ENCODE measurements at regions not wholly inside any gene's neighbourhood (a gene's known extent, or its start where the extent isn't known, plus 50 kb on each side); places are given as distances from the start of the nearest gene placed in this dataset.

DNA sequence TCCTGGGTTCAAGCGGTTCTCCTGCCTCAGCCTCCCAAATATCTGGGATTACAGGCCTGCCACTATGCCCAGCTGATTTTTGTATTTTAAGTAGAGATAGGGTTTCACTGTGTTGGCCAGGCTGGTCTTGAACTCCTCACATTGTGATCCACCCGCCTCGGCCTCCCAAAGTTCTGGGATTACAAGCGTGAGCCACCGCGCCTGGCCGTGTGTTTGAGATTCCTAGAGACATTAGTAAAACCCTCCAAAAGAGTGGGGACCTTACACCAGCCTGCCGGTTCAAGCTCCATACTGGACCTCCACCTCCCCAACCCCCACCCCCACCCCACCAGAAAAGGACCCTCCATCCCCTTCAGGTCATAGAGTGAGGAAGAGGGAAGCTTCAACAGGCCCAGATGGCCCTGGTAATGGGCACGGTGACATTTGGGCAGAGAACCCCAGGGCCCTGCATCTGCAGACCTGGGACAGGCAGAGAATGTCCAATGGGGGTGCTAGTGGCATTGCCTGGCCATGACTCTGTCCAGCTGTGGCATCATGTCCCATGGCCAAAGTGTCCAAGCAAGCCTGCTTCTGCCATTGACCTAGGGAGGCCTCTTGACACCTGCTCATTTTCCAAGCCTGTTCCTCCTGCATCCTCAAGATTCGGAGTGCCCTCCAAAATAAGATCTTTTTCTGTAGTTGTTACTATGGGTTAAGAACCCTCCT, 108.9 kb upstream of the KLF13 start:
- Histone ChIP-seq H2AFZ (ENCODE audit: low read depth, low read length) (no peak overlapping the region), H3K36me3 (ENCODE audit: insufficient read depth, low read length) (no peaks in the 10 kb centered on the region), H3K9me2 (ENCODE audit: insufficient read depth, low read length) (no peaks in the 10 kb centered on the region), H3K27me3 (ENCODE audit: insufficient read depth, low read depth, low read length) (no peaks in the 10 kb centered on the region), H3K9me3 (ENCODE audit: low read length) (no peaks in the 10 kb centered on the region), H3K4me3 (ENCODE audit: low read length) (no peak overlapping the region), H4K20me1 (ENCODE audit: insufficient read depth) (no peaks in the 10 kb centered on the region), H3K27ac (ENCODE audit: low read length) (no peak overlapping the region), H3K79me2 (replicated peaks; ENCODE audit: insufficient read depth, low read length) (no peaks in the 10 kb centered on the region), H3F3A (ENCODE audit: insufficient read depth, low read length, poor library complexity, severe bottlenecking) (no peaks in the 10 kb centered on the region), H3K4me2 (ENCODE audit: low read length) (no peak overlapping the region), H3K9ac (ENCODE audit: low read length) (no peak overlapping the region)
- no peak for TF ChIP-seq POLR2AphosphoS5 (IDR thresholded peaks at IDR 0.05)
- no peak for TF ChIP-seq MXI1 (conservative IDR thresholded peaks at IDR 0.05; ENCODE audit: poor library complexity, severe bottlenecking)
- TF ChIP-seq EZH2 (IDR thresholded peaks at IDR 0.05; ENCODE audit: borderline replicate concordance, insufficient read depth, low read length, poor library complexity, severe bottlenecking) = no peak
- no peak for TF ChIP-seq SMC3 (conservative IDR thresholded peaks at IDR 0.05; ENCODE audit: poor library complexity)
- TF ChIP-seq, protein P1, sequence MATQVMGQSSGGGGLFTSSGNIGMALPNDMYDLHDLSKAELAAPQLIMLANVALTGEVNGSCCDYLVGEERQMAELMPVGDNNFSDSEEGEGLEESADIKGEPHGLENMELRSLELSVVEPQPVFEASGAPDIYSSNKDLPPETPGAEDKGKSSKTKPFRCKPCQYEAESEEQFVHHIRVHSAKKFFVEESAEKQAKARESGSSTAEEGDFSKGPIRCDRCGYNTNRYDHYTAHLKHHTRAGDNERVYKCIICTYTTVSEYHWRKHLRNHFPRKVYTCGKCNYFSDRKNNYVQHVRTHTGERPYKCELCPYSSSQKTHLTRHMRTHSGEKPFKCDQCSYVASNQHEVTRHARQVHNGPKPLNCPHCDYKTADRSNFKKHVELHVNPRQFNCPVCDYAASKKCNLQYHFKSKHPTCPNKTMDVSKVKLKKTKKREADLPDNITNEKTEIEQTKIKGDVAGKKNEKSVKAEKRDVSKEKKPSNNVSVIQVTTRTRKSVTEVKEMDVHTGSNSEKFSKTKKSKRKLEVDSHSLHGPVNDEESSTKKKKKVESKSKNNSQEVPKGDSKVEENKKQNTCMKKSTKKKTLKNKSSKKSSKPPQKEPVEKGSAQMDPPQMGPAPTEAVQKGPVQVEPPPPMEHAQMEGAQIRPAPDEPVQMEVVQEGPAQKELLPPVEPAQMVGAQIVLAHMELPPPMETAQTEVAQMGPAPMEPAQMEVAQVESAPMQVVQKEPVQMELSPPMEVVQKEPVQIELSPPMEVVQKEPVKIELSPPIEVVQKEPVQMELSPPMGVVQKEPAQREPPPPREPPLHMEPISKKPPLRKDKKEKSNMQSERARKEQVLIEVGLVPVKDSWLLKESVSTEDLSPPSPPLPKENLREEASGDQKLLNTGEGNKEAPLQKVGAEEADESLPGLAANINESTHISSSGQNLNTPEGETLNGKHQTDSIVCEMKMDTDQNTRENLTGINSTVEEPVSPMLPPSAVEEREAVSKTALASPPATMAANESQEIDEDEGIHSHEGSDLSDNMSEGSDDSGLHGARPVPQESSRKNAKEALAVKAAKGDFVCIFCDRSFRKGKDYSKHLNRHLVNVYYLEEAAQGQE (IDR thresholded peaks at IDR 0.05; ENCODE audit: borderline replicate concordance) = no peak
- TF ChIP-seq RAD21 (conservative IDR thresholded peaks at IDR 0.05) = no peak
- no peak for TF ChIP-seq TAF1 (IDR thresholded peaks at IDR 0.05; ENCODE audit: low read depth)
- no peak for TF ChIP-seq EP300 (conservative IDR thresholded peaks at IDR 0.05; ENCODE audit: poor library complexity, severe bottlenecking)
- TF ChIP-seq, protein P2, sequence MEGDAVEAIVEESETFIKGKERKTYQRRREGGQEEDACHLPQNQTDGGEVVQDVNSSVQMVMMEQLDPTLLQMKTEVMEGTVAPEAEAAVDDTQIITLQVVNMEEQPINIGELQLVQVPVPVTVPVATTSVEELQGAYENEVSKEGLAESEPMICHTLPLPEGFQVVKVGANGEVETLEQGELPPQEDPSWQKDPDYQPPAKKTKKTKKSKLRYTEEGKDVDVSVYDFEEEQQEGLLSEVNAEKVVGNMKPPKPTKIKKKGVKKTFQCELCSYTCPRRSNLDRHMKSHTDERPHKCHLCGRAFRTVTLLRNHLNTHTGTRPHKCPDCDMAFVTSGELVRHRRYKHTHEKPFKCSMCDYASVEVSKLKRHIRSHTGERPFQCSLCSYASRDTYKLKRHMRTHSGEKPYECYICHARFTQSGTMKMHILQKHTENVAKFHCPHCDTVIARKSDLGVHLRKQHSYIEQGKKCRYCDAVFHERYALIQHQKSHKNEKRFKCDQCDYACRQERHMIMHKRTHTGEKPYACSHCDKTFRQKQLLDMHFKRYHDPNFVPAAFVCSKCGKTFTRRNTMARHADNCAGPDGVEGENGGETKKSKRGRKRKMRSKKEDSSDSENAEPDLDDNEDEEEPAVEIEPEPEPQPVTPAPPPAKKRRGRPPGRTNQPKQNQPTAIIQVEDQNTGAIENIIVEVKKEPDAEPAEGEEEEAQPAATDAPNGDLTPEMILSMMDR (IDR thresholded peaks at IDR 0.05; ENCODE audit: poor library complexity, severe bottlenecking) = no peak

DNA sequence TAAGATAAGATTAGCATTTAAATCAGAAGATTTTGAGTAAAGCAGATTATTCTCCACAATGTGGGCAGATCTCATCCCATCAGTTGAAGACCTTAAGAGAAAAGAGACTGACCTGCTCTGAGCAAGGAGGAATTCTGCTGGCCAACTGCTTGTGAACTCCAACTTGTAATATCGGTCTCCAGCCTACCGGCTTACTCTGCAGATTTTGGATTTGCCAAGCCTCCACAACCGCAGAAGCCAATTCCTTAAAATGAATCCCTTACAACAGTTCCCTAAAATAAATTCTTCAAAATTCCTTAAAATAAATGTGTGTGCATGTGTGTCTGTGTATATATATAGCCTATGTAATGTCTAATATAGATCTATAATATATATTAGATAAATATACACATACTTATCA, 107.4 kb upstream of the KLF13 start:
- no peak overlapping the region for H3K4me2 ChIP-seq (ENCODE audit: low read length)
- no peaks in the 10 kb centered on the region for H3K79me2 ChIP-seq (replicated peaks; ENCODE audit: insufficient read depth, low read length)
- no peak for TF ChIP-seq EZH2 (IDR thresholded peaks at IDR 0.05; ENCODE audit: borderline replicate concordance, insufficient read depth, low read length, poor library complexity, severe bottlenecking)
- TF ChIP-seq, protein P2 (IDR thresholded peaks at IDR 0.05; ENCODE audit: poor library complexity, severe bottlenecking) = no peak
- TF ChIP-seq, protein P1 (IDR thresholded peaks at IDR 0.05; ENCODE audit: borderline replicate concordance) = no peak
- no peak for TF ChIP-seq POLR2AphosphoS5 (IDR thresholded peaks at IDR 0.05)
- TF ChIP-seq EP300 (conservative IDR thresholded peaks at IDR 0.05; ENCODE audit: poor library complexity, severe bottlenecking) = no peak
- no peak for TF ChIP-seq MXI1 (conservative IDR thresholded peaks at IDR 0.05; ENCODE audit: poor library complexity, severe bottlenecking)
- TF ChIP-seq TAF1 (IDR thresholded peaks at IDR 0.05; ENCODE audit: low read depth) = no peak
- no peak for TF ChIP-seq SMC3 (conservative IDR thresholded peaks at IDR 0.05; ENCODE audit: poor library complexity)
- no peak for TF ChIP-seq RAD21 (conservative IDR thresholded peaks at IDR 0.05)
- H3K9ac ChIP-seq (ENCODE audit: low read length) = no peak overlapping the region
- no peaks in the 10 kb centered on the region for H3K36me3 ChIP-seq (ENCODE audit: insufficient read depth, low read length)
- H3K9me3 ChIP-seq (ENCODE audit: low read length) = no peaks in the 10 kb centered on the region
- no peaks in the 10 kb centered on the region for H3F3A ChIP-seq (ENCODE audit: insufficient read depth, low read length, poor library complexity, severe bottlenecking)
- no peak overlapping the region for H2AFZ ChIP-seq (ENCODE audit: low read depth, low read length)
- H3K4me3 ChIP-seq (ENCODE audit: low read length) = no peak overlapping the region
- H3K27me3 ChIP-seq (ENCODE audit: insufficient read depth, low read depth, low read length) = no peaks in the 10 kb centered on the region
- no peaks in the 10 kb centered on the region for H3K9me2 ChIP-seq (ENCODE audit: insufficient read depth, low read length)
- H3K27ac ChIP-seq (ENCODE audit: low read length) = no peak overlapping the region
- H4K20me1 ChIP-seq (ENCODE audit: insufficient read depth) = no peaks in the 10 kb centered on the region
